ENCODE measurements at regions not wholly inside any gene's neighbourhood (a gene's known extent, or its start where the extent isn't known, plus 50 kb on each side); places are given as distances from the start of the nearest gene placed in this dataset.

DNA sequence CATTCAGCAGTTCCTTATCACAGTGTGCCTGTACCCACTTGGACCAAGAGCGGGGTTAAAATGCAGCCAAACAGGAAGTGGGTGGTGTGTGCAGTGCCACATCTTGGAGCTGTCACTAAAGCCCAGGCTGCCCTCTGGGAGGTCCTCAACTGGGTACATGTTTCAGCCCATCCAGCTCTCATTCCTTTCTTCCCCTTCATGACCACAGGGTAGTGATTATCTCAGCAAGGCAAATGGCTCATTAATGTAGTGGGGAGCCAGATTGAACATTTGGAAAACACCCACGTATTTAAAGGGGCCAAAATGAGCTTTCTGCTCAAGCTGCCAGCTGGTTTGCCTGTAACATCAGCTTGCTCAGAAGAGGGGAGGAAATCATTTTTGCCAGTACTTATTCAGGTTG, 210.8 kb upstream of the BTG1 start:
- peaks cover 46% of the 10 kb centered on the region for H3K4me1 Mint-ChIP-seq
- no peaks in the 10 kb centered on the region for H3K27me3 Mint-ChIP-seq
- no peak overlapping the region for H3K27ac Mint-ChIP-seq
- no peak overlapping the region for H3K4me3 Mint-ChIP-seq
- CTCF ChIA-PET, result no interaction called here
- H3K36me3 Mint-ChIP-seq, result peaks cover 50% of the 10 kb centered on the region
- no peak for DNase-seq
- H3K9me3 Mint-ChIP-seq, result peaks cover 50% of the 10 kb centered on the region

DNA sequence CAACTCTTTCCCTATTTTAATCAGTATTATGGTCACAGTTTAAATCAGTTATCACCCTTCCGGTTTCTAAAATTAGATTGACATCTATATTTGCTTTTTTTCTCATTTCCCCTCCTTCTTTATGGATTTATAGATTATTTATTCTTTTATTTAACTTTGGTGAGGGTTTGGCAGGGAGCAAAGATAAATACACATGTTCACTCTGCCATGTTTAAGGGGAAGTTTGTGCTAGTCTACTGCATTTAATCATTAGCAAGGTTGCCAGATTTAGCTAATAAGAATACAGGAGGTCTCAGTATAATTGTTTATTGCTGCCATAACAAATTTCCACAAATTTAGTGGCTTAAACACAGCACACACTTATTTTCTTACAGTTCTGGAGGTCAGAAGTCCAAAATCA, 204.0 kb upstream of the BTG1 start:
- Mint-ChIP-seq H3K27me3 (no peaks in the 10 kb centered on the region), H3K36me3 (peaks cover 7% of the 10 kb centered on the region), H3K27ac (no peak overlapping the region), H3K9me3 (peaks cover 15% of the 10 kb centered on the region), H3K4me1 (no peaks in the 10 kb centered on the region), H3K4me3 (no peak overlapping the region)
- CTCF ChIA-PET, result interaction anchor here (0.9 kb wide), 1 partner anchor 35 kb away, joined by 3 read pairs; no protein-coding TSS in a partner anchor
- DNase-seq, result no peak

DNA sequence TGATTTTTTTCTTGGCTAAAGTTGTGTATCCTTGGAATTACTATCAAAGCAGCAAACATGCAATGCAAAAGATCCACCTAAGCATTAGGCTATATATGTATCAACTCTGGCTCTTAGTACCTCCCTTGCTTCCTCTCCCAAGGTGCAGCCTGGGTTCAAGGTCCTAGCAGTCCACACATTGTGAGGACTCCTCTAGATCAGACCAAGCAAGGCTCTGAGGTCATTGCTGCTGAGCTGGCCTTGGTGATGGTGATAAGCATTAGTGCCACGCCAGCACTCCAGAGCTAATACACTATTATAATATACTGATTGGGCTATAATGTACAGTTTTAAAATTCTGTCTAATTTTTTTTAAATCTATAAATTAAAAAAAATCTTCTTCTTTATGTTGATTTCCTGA, 196.9 kb upstream of the BTG1 start:
- no peak for DNase-seq

DNA sequence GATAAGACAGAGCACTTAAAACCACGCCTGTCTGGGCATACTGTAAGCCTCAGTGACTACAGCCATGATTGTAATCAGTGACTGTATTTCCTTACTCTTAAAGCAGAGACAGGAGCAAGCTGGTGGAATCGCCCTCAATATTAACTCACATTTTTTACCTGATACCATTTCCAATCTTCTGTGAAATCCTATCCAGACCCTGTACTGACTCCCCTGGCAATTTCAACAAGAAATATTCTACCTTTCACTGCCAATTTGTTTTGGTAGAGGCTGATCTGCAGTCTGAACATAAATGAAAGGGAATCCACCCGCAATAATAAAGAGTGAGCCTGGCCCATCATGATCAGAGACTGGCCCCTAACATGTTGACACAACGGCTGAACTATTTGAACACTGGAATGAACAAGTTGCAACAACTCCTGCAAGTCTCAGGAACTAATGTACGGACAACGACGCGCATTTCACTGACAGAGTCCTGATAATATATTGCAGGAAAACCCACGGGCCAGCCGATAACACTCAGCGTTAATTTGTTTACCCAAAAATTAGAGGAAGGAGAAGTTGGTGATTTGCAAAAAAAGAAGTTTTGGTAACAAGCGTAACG, 195.5 kb upstream of the BTG1 start:
- DNase-seq, result no peak
- Mint-ChIP-seq H3K27ac (peak overlapping the region; percentile 68), H3K4me3 (peak overlapping the region; percentile 22), H3K9me3 (peaks cover 10% of the 10 kb centered on the region), H3K4me1 (peaks cover 14% of the 10 kb centered on the region), H3K27me3 (no peaks in the 10 kb centered on the region), H3K36me3 (peaks cover 4% of the 10 kb centered on the region)
- CTCF ChIA-PET, result no interaction called here

More for the DNA sequence above, 196.9 kb upstream of the BTG1 start:
- peaks cover 13% of the 10 kb centered on the region for H3K9me3 Mint-ChIP-seq
- H3K4me3 Mint-ChIP-seq, result no peak overlapping the region
- no peaks in the 10 kb centered on the region for H3K27me3 Mint-ChIP-seq
- peaks cover 5% of the 10 kb centered on the region for H3K36me3 Mint-ChIP-seq
- H3K27ac Mint-ChIP-seq, result no peak overlapping the region
- CTCF ChIA-PET, result no interaction called here
- peaks cover 14% of the 10 kb centered on the region for H3K4me1 Mint-ChIP-seq

- H3K4me3 Mint-ChIP-seq, result no peak overlapping the region
- H3K9me3 Mint-ChIP-seq, result peaks cover 6% of the 10 kb centered on the region
- H3K27ac Mint-ChIP-seq, result no peak overlapping the region
These were observed 194.9 kb upstream of the BTG1 start for GRCh38 chr12:92340441-92341064.

GRCh38 chr12:92340003-92340402, 194.4 kb upstream of the BTG1 start:
- Mint-ChIP-seq H3K36me3 (peaks cover 2% of the 10 kb centered on the region), H3K27ac (no peak overlapping the region), H3K4me1 (peaks cover 14% of the 10 kb centered on the region), H3K4me3 (no peak overlapping the region), H3K9me3 (peaks cover under 1% of the 10 kb centered on the region), H3K27me3 (no peaks in the 10 kb centered on the region)
- CTCF ChIA-PET, result no interaction called here
- DNase-seq, result no peak

More at GRCh38 chr12:92340441-92341064, 194.9 kb upstream of the BTG1 start:
- peaks cover 4% of the 10 kb centered on the region for H3K36me3 Mint-ChIP-seq
- H3K4me1 Mint-ChIP-seq, result peaks cover 14% of the 10 kb centered on the region
- CTCF ChIA-PET, result no interaction called here
- no peak for DNase-seq
- H3K27me3 Mint-ChIP-seq, result no peaks in the 10 kb centered on the region

- CTCF ChIA-PET, result no interaction called here
- Mint-ChIP-seq H3K9me3 (no peaks in the 10 kb centered on the region), H3K4me3 (no peak overlapping the region), H3K4me1 (peaks cover 14% of the 10 kb centered on the region), H3K27ac (no peak overlapping the region), H3K36me3 (peaks cover 2% of the 10 kb centered on the region), H3K27me3 (no peaks in the 10 kb centered on the region)
- no peak for DNase-seq
These were observed 193.7 kb upstream of the BTG1 start for GRCh38 chr12:92339198-92339821.

GRCh38 chr12:92338671-92339070, 193.0 kb upstream of the BTG1 start:
- DNase-seq, result no peak
- Mint-ChIP-seq H3K9me3 (no peaks in the 10 kb centered on the region), H3K4me3 (no peak overlapping the region), H3K27ac (no peak overlapping the region), H3K36me3 (peaks cover 2% of the 10 kb centered on the region), H3K27me3 (no peaks in the 10 kb centered on the region), H3K4me1 (peaks cover 19% of the 10 kb centered on the region)
- CTCF ChIA-PET, result interaction anchor here (0.6 kb wide), 1 partner anchor 9 kb away, joined by 3 read pairs; no protein-coding TSS in a partner anchor

GRCh38 chr12:92338102-92338501, 192.5 kb upstream of the BTG1 start:
- H3K36me3 Mint-ChIP-seq, result peaks cover 2% of the 10 kb centered on the region
- peaks cover 24% of the 10 kb centered on the region for H3K4me1 Mint-ChIP-seq
- no peaks in the 10 kb centered on the region for H3K9me3 Mint-ChIP-seq
- no peak overlapping the region for H3K4me3 Mint-ChIP-seq
- no peak overlapping the region for H3K27ac Mint-ChIP-seq
- no peaks in the 10 kb centered on the region for H3K27me3 Mint-ChIP-seq
- DNase-seq, result no peak
- CTCF ChIA-PET, result interaction anchor here (0.6 kb wide), 1 partner anchor 10 kb away, joined by 3 read pairs; no protein-coding TSS in a partner anchor

DNA sequence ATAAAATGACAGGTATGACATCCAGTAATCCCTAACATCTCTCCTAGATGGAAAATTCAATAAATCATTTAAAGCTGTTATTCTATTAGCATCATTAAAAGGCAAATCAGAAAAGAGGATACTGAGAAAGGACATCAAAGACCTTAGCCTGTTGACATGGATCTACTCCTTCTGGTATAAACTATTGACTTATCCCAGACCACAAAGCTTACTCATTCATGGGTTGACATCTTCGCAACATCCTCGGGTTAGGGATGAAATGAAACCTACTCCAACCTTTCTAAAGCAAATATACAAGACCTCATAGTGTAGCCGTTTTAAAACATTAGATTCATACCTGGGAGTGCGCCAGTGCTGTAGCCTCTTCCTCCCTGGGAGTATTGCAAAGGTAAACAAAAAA, 191.5 kb upstream of the BTG1 start:
- CTCF ChIA-PET, result interaction anchor here (0.6 kb wide), 1 partner anchor 19 kb away, joined by 3 read pairs; no protein-coding TSS in a partner anchor
- Mint-ChIP-seq H3K36me3 (peaks cover 2% of the 10 kb centered on the region), H3K27ac (no peak overlapping the region), H3K27me3 (no peaks in the 10 kb centered on the region), H3K9me3 (no peaks in the 10 kb centered on the region), H3K4me1 (peaks cover 34% of the 10 kb centered on the region), H3K4me3 (no peak overlapping the region)
- no peak for DNase-seq

DNA sequence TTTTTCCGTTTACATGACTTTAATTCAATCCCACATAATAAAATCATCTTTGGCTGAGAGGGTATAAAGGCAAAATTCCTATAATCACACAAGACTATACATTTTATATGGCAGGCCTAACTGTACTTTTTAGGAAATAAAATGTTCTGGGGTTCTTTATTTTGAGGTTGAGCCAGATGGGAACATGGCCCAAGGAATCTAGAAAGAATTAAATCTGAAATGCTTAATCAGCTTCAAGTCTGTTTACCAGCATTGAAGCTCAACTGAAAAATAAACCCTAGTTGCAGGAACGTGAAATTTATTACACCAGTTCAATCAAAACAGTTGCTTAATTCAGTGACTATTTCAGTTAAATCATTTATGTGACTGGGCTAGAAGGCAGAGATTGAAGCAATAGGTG, 191.0 kb upstream of the BTG1 start:
- Mint-ChIP-seq H3K27ac (no peak overlapping the region), H3K27me3 (no peaks in the 10 kb centered on the region), H3K4me1 (peaks cover 35% of the 10 kb centered on the region), H3K9me3 (no peaks in the 10 kb centered on the region), H3K36me3 (peaks cover 2% of the 10 kb centered on the region), H3K4me3 (no peak overlapping the region)
- DNase-seq, result no peak
- CTCF ChIA-PET, result interaction anchor here (0.6 kb wide), 1 partner anchor 19 kb away, joined by 3 read pairs; no protein-coding TSS in a partner anchor

DNA sequence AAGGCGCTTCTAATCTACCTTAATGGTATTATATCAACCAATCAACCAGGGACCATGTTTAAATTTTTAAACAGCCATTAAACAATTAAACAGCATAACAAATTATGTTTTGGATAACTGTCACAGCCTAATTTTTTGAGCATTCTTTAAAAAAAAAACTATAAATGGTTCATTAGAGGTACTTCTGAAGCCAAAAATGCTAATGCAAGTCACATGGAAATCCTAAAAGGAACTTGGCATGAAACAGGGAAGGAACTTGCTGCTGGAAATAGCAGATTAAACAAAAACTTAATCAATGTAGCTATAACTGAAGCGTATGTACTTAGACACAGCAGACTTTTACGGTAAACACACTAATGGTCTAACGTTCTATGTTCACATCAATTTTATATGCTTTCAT, 190.2 kb upstream of the BTG1 start:
- CTCF ChIA-PET, result interaction anchor here (0.7 kb wide), 1 partner anchor 1457 kb away, joined by 4 read pairs; no protein-coding TSS in a partner anchor
- Mint-ChIP-seq H3K36me3 (peaks cover 2% of the 10 kb centered on the region), H3K27me3 (no peaks in the 10 kb centered on the region), H3K27ac (no peak overlapping the region), H3K4me1 (peaks cover 27% of the 10 kb centered on the region), H3K4me3 (no peak overlapping the region), H3K9me3 (no peaks in the 10 kb centered on the region)
- DNase-seq, result no peak

DNA sequence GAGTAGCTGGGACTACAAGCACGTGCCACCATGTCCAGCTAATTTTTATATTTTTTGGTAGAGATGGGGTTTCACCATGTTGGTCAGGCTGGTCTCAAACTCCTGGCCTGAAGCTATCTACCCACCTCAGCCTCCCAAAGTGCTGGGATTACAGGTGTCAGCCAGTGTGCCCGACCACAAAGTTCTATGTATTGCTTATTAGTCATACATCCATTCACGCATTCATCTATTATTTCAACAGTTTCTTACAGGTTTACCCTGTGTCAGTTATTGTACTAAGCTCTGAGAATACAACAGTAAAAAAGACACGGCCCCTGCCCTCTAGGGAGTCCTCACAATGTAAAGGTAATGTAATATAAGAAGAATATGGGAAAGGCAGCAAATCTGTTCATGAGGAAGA, 188.9 kb upstream of the BTG1 start:
- CTCF ChIA-PET, result no interaction called here
- H3K36me3 Mint-ChIP-seq, result no peaks in the 10 kb centered on the region
- H3K4me3 Mint-ChIP-seq, result no peak overlapping the region
- DNase-seq, result no peak
- H3K4me1 Mint-ChIP-seq, result peaks cover 22% of the 10 kb centered on the region
- H3K27ac Mint-ChIP-seq, result no peak overlapping the region
- no peaks in the 10 kb centered on the region for H3K9me3 Mint-ChIP-seq
- no peaks in the 10 kb centered on the region for H3K27me3 Mint-ChIP-seq

DNA sequence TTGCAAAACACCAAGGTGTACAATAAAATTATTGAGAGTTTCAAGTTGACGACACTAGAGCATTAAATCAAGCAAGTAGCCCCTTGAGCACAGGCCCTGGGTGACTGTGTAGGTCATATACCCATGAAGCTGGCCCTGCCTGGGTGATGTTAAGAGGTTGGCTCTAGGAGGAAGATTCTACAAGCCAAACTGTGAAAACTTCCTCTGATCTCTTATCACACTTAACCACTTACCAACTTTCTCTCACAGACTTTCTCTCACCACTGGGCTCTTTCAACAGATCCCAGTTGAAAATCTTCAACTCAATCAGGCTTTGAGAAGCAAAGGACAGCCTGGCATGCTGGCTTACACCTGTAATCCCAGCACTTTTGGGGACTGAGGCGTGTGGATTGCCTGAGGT, 186.9 kb upstream of the BTG1 start:
- CTCF ChIA-PET, result no interaction called here
- Mint-ChIP-seq H3K27ac (no peak overlapping the region), H3K27me3 (no peaks in the 10 kb centered on the region), H3K4me1 (peaks cover 25% of the 10 kb centered on the region), H3K9me3 (no peaks in the 10 kb centered on the region), H3K36me3 (no peaks in the 10 kb centered on the region), H3K4me3 (no peak overlapping the region)
- DNase-seq, result no peak

- Mint-ChIP-seq H3K36me3 (no peaks in the 10 kb centered on the region), H3K4me3 (no peak overlapping the region)
- CTCF ChIA-PET, result no interaction called here
These were observed 185.7 kb upstream of the BTG1 start for GRCh38 chr12:92331383-92331782.

More at GRCh38 chr12:92331383-92331782, 185.7 kb upstream of the BTG1 start:
- Mint-ChIP-seq H3K27me3 (no peaks in the 10 kb centered on the region), H3K9me3 (peaks cover 1% of the 10 kb centered on the region), H3K4me1 (peaks cover 36% of the 10 kb centered on the region), H3K27ac (no peak overlapping the region)
- DNase-seq, result no peak

Measured in activated naive CD4-positive, alpha-beta T cell treated with anti-CD3 and anti-CD28 coated beads, Interleukin-2, amount 10 ng/mL, durations not matched to agents 7 days and 5 days (primary cell).